NT2/D1 (cell line): ENCODE measurements at regions not wholly inside any gene's neighbourhood (a gene's known extent, or its start where the extent isn't known, plus 50 kb on each side); places are given as distances from the start of the nearest gene placed in this dataset.

Experiments
- DNase-seq: peaks from one replicate; pipeline ENCODE4 v3.0.0-alpha.2; 2011; ENCODE audit warnings: low read depth, low spot score
- H3K27me3 ChIP-seq: 2 replicates; pipeline ENCODE4 v1.6.0; 2011; ENCODE audit warnings: mild to moderate bottlenecking; ENCODE audit not compliant: insufficient read length, insufficient read depth
- H3K36me3 ChIP-seq: 2 replicates; pipeline ENCODE4 v1.6.1; 2011; ENCODE audit warnings: mild to moderate bottlenecking, low read length, mixed read lengths; ENCODE audit not compliant: insufficient read depth, insufficient read length
- H3K4me1 ChIP-seq: 2 replicates; pipeline ENCODE4 v1.5.1; 2011; ENCODE audit not compliant: insufficient read depth, insufficient read length
- H3K4me3 ChIP-seq: 2 replicates; pipeline ENCODE4 v1.5.1; 2011; ENCODE audit warnings: low read depth; ENCODE audit not compliant: insufficient read length
- H3K9ac ChIP-seq: 2 replicates; pipeline ENCODE4 v1.6.0; 2011; ENCODE audit warnings: low read depth; ENCODE audit not compliant: insufficient read length
- H3K9me3 ChIP-seq: 2 replicates; pipeline ENCODE4 v1.5.1; 2011; ENCODE audit warnings: mild to moderate bottlenecking, low read length; ENCODE audit not compliant: insufficient read depth
- SUZ12 ChIP-seq: IDR thresholded peaks from 2 replicates; pipeline ENCODE4 v1.6.1; 2011; ENCODE audit not compliant: insufficient read length, insufficient read depth; ENCODE audit errors: extremely low read depth
- YY1 ChIP-seq: IDR thresholded peaks from 2 replicates; pipeline ENCODE4 v1.6.1; 2011; ENCODE audit not compliant: insufficient read length, insufficient read depth
- ZNF274 ChIP-seq: IDR thresholded peaks from 2 replicates; pipeline ENCODE4 v1.6.1; 2011; ENCODE audit warnings: mild to moderate bottlenecking, low read depth, low read length

GRCh38 chr9:96075111-96075510 is 199.6 kb downstream of the ERCC6L2 start:
- Histone ChIP-seq H3K4me1 (peaks cover 8% of the 10 kb centered on the region), H3K4me3 (no peak overlapping the region)
- no peak for TF ChIP-seq ZNF274
- TF ChIP-seq SUZ12: no peak
- TF ChIP-seq YY1: no peak

GRCh38 chr9:96073531-96074480 is 198.3 kb downstream of the ERCC6L2 start:
- Histone ChIP-seq H3K9me3 (no peaks in the 10 kb centered on the region), H3K4me3 (no peak overlapping the region), H3K9ac (no peak overlapping the region), H3K36me3 (no peaks in the 10 kb centered on the region), H3K4me1 (peaks cover 8% of the 10 kb centered on the region), H3K27me3 (no peaks in the 10 kb centered on the region)
- TF ChIP-seq ZNF274 (no peak), YY1 (no peak), SUZ12 (no peak)
- no peak for DNase-seq

More at GRCh38 chr9:96075111-96075510, 199.6 kb downstream of the ERCC6L2 start:
- Histone ChIP-seq H3K36me3 (no peaks in the 10 kb centered on the region), H3K9ac (no peak overlapping the region), H3K9me3 (no peaks in the 10 kb centered on the region), H3K27me3 (no peaks in the 10 kb centered on the region)
- no peak for DNase-seq

- no peak for TF ChIP-seq SUZ12
- TF ChIP-seq YY1: no peak
- TF ChIP-seq ZNF274: no peak
- no peak for DNase-seq
- no peaks in the 10 kb centered on the region for H3K36me3 ChIP-seq
- H3K27me3 ChIP-seq: no peaks in the 10 kb centered on the region
- H3K9ac ChIP-seq: no peak overlapping the region
- no peaks in the 10 kb centered on the region for H3K9me3 ChIP-seq
- peaks cover 8% of the 10 kb centered on the region for H3K4me1 ChIP-seq
- no peak overlapping the region for H3K4me3 ChIP-seq
Measured at GRCh38 chr9:96072930-96073329, 197.4 kb downstream of the ERCC6L2 start.

GRCh38 chr9:96071815-96072124 is 196.3 kb downstream of the ERCC6L2 start:
- TF ChIP-seq YY1: no peak
- TF ChIP-seq SUZ12: no peak
- no peak for TF ChIP-seq ZNF274
- no peak for DNase-seq

GRCh38 chr9:96071076-96071814 is 195.8 kb downstream of the ERCC6L2 start:
- H3K4me3 ChIP-seq: no peak overlapping the region
- H3K9me3 ChIP-seq: no peaks in the 10 kb centered on the region
- H3K36me3 ChIP-seq: no peaks in the 10 kb centered on the region
- peaks cover 12% of the 10 kb centered on the region for H3K4me1 ChIP-seq
- peak; percentile 44 for DNase-seq
- H3K9ac ChIP-seq: no peak overlapping the region
- no peaks in the 10 kb centered on the region for H3K27me3 ChIP-seq
- TF ChIP-seq YY1: no peak
- no peak for TF ChIP-seq SUZ12
- no peak for TF ChIP-seq ZNF274

More at GRCh38 chr9:96071815-96072124, 196.3 kb downstream of the ERCC6L2 start:
- Histone ChIP-seq H3K27me3 (no peaks in the 10 kb centered on the region), H3K9me3 (no peaks in the 10 kb centered on the region), H3K36me3 (no peaks in the 10 kb centered on the region), H3K4me1 (peaks cover 12% of the 10 kb centered on the region), H3K4me3 (no peak overlapping the region), H3K9ac (no peak overlapping the region)

- no peaks in the 10 kb centered on the region for H3K36me3 ChIP-seq
- TF ChIP-seq YY1 (no peak), SUZ12 (no peak), ZNF274 (no peak)
- DNase-seq: no peak
- no peak overlapping the region for H3K9ac ChIP-seq
- H3K4me3 ChIP-seq: no peak overlapping the region
- H3K9me3 ChIP-seq: no peaks in the 10 kb centered on the region
- H3K4me1 ChIP-seq: peaks cover 12% of the 10 kb centered on the region
- no peaks in the 10 kb centered on the region for H3K27me3 ChIP-seq
Measured at GRCh38 chr9:96069629-96070220, 194.2 kb downstream of the ERCC6L2 start.

- H3K36me3 ChIP-seq: no peaks in the 10 kb centered on the region
- H3K4me3 ChIP-seq: no peak overlapping the region
- no peak for DNase-seq
- peaks cover 2% of the 10 kb centered on the region for H3K27me3 ChIP-seq
- no peak for TF ChIP-seq ZNF274
- no peak for TF ChIP-seq YY1
- TF ChIP-seq SUZ12: no peak
- H3K9me3 ChIP-seq: no peaks in the 10 kb centered on the region
- peaks cover 10% of the 10 kb centered on the region for H3K4me1 ChIP-seq
- no peak overlapping the region for H3K9ac ChIP-seq
Measured at GRCh38 chr9:96068511-96068910, 193.0 kb downstream of the ERCC6L2 start.
